Fibroblast of villous mesenchyme (primary cell): ENCODE measurements at regions not wholly inside any gene's neighbourhood (a gene's known extent, or its start where the extent isn't known, plus 50 kb on each side); places are given as distances from the start of the nearest gene placed in this dataset.
"Not testable (repeated sequence)": the region's sequence is repeated elsewhere in the genome, so short reads cannot be mapped to it uniquely, and the experiment has no call there.

Experiments used
- DNase-seq: peaks from one replicate; pipeline ENCODE4 v3.0.0-alpha.2; 2010; ENCODE audit warnings: low read depth
- H3K4me3 ChIP-seq: 2 replicates; pipeline ENCODE4 v1.5.1; 2011; ENCODE audit warnings: low read depth, mild to moderate bottlenecking, low read length
- CTCF ChIP-seq: IDR thresholded peaks from 2 replicates; pipeline ENCODE4 v1.5.1; 2012; ENCODE audit warnings: low read depth, mild to moderate bottlenecking, low read length; ENCODE audit not compliant: insufficient read depth

- TF ChIP-seq CTCF = no peak
- no peak overlapping the region for H3K4me3 ChIP-seq
- no peak for DNase-seq
Measured at GRCh38 chr22:25327018-25327755, 107.7 kb downstream of the CRYBB2 start.

GRCh38 chr22:25331050-25331449 is 111.6 kb downstream of the CRYBB2 start:
- DNase-seq = no peak
- TF ChIP-seq CTCF = no peak
- H3K4me3 ChIP-seq = no peak overlapping the region

GRCh38 chr22:25331911-25332310 is 112.5 kb downstream of the CRYBB2 start:
- DNase-seq, H3K4me3 ChIP-seq: not testable (repeated sequence)

- H3K4me3 ChIP-seq = no peak overlapping the region
- no peak for TF ChIP-seq CTCF
- DNase-seq = no peak
Measured at GRCh38 chr22:25332386-25332785, 112.9 kb downstream of the CRYBB2 start.

GRCh38 chr22:25334162-25334490 is 114.7 kb downstream of the CRYBB2 start:
- peak; percentile 59 for TF ChIP-seq CTCF
- H3K4me3 ChIP-seq = no peak overlapping the region
- peak; percentile 26 for DNase-seq

GRCh38 chr22:25334631-25335030 is 115.2 kb downstream of the CRYBB2 start:
- DNase-seq, H3K4me3 ChIP-seq: not testable (repeated sequence)

- DNase-seq, H3K4me3 ChIP-seq: not testable (repeated sequence)
Measured at GRCh38 chr22:25335276-25335675, 115.8 kb downstream of the CRYBB2 start.

GRCh38 chr22:25340536-25340935 is 121.1 kb downstream of the CRYBB2 start:
- not testable (repeated sequence) for H3K4me3 ChIP-seq, DNase-seq

- H3K4me3 ChIP-seq, DNase-seq: not testable (repeated sequence)
Measured at GRCh38 chr22:25344366-25344765, 124.9 kb downstream of the CRYBB2 start.
